Breast epithelium (tissue), 3 donors: ENCODE measurements at regions not wholly inside any gene's neighbourhood (a gene's known extent, or its start where the extent isn't known, plus 50 kb on each side); places are given as distances from the start of the nearest gene placed in this dataset.

ENCODE experiments used
- CTCF ChIP-seq, 3 donors: fragments of 450-650 bp; IDR thresholded peaks; one replicate each; pipeline ENCODE4 v1.5.1; 2016 to 2017; ENCODE audit warnings: antibody characterized with exemption in 3 of 3, mild to moderate bottlenecking in 3 of 3, moderate library complexity in 3 of 3
- POLR2AphosphoS5 ChIP-seq, 3 donors: sonication (generic); formaldehyde crosslinking; IDR thresholded peaks; one replicate each; pipeline ENCODE4 v1.6.1; 2017; ENCODE audit warnings: antibody characterized with exemption in 3 of 3

GRCh38 chrX:111615227-111615626 is 65.7 kb upstream of the ALG13 start:
- TF ChIP-seq CTCF (IDR thresholded peaks at IDR 0.05) (no peak), POLR2AphosphoS5 (IDR thresholded peaks at IDR 0.05) (no peak)
